ENCODE measurements at regions not wholly inside any gene's neighbourhood (a gene's known extent, or its start where the extent isn't known, plus 50 kb on each side); places are given as distances from the start of the nearest gene placed in this dataset.

DNA sequence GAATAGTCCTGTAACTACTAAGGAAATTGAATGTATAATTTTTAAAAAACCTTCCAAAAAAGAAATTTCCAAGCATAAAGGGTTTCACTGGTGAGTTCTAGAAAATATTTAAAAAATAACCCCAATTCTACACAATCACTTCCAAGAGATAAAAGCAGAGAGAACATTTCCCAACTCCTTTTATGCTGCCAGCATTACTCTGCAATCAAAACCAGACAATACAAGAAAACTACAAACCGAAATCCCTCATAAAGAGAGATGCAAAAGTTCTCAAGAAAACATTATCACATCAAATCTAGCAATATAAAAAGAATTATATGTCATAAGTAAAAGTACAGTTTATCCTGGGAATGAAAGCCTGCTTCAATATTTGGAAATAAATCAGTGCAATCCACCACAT lies 84.8 kb downstream of the OAT start:
- H2AFZ ChIP-seq, result no peak overlapping the region
- no peaks in the 10 kb centered on the region for H3K27me3 ChIP-seq (ENCODE audit: insufficient read depth)
- no peaks in the 10 kb centered on the region for H3K36me3 Mint-ChIP-seq (ENCODE audit: low read depth)
- no peaks in the 10 kb centered on the region for H3F3A ChIP-seq (replicated peaks; ENCODE audit: low read depth)
- H3K27me3 Mint-ChIP-seq (ENCODE audit: insufficient read depth, low read depth, poor library complexity), result peaks cover 4% of the 10 kb centered on the region
- no peaks in the 10 kb centered on the region for H4K20me1 ChIP-seq (replicated peaks; ENCODE audit: insufficient read depth)
- H3K4me2 ChIP-seq, result no peak overlapping the region
- no peak overlapping the region for H3K27ac Mint-ChIP-seq
- H3K27ac ChIP-seq (ENCODE audit: low read depth), result no peak overlapping the region
- no peaks in the 10 kb centered on the region for H3K4me1 Mint-ChIP-seq
- no peaks in the 10 kb centered on the region for H3K36me3 ChIP-seq (ENCODE audit: insufficient read depth)
- H3K4me1 ChIP-seq (ENCODE audit: insufficient read depth), result no peaks in the 10 kb centered on the region
- no peak overlapping the region for H3K4me3 ChIP-seq
- DNase-seq (ENCODE audit: low spot score) (no peak), ATAC-seq (no peak)
- no peaks in the 10 kb centered on the region for H3K79me2 ChIP-seq (replicated peaks; ENCODE audit: insufficient read depth)
- no peaks in the 10 kb centered on the region for H3K9me2 ChIP-seq (ENCODE audit: insufficient read depth)
- H3K9me3 Mint-ChIP-seq, result peaks cover 14% of the 10 kb centered on the region
- TF ChIP-seq JUNB (IDR thresholded peaks at IDR 0.05; ENCODE audit: unreplicated experiment) (no peak), STAT1 (IDR thresholded peaks at IDR 0.05; ENCODE audit: unreplicated experiment) (no peak), CREB1 (CRISPR knock-in tag; IDR thresholded peaks at IDR 0.05; ENCODE audit: low read depth) (no peak)
- TF ChIP-seq, protein P1, sequence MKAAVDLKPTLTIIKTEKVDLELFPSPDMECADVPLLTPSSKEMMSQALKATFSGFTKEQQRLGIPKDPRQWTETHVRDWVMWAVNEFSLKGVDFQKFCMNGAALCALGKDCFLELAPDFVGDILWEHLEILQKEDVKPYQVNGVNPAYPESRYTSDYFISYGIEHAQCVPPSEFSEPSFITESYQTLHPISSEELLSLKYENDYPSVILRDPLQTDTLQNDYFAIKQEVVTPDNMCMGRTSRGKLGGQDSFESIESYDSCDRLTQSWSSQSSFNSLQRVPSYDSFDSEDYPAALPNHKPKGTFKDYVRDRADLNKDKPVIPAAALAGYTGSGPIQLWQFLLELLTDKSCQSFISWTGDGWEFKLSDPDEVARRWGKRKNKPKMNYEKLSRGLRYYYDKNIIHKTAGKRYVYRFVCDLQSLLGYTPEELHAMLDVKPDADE (IDR thresholded peaks at IDR 0.05), result no peak
- H3K4me3 Mint-ChIP-seq, result no peak overlapping the region

DNA sequence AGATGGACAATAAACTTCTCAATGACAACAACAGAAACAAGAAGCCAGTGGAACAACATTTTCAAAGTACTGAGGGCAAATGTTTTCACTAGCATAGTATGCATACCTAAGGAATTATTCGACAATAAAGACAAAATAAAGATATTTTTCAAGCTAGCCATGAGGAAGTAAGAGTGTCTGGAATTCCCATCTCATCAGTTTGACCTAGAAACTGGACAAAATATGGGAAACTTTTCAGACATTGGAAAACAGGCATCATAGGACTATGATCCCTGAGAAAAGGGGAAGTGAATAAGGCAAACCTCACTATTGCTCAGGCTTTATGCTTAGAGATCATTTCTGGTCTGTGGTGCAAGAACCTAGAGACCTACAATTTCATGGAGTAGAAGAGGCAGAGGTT lies 86.3 kb downstream of the OAT start:
- DNase-seq (ENCODE audit: low spot score) (no peak), ATAC-seq (no peak)
- Histone ChIP-seq H3K4me3 (no peak overlapping the region), H3K36me3 (ENCODE audit: insufficient read depth) (no peaks in the 10 kb centered on the region), H3K4me2 (no peak overlapping the region), H3K27ac (ENCODE audit: low read depth) (no peak overlapping the region), H3F3A (replicated peaks; ENCODE audit: low read depth) (no peaks in the 10 kb centered on the region), H3K9me2 (ENCODE audit: insufficient read depth) (no peaks in the 10 kb centered on the region), H3K27me3 (ENCODE audit: insufficient read depth) (no peaks in the 10 kb centered on the region), H3K4me1 (ENCODE audit: insufficient read depth) (no peaks in the 10 kb centered on the region), H2AFZ (no peak overlapping the region), H3K79me2 (replicated peaks; ENCODE audit: insufficient read depth) (no peaks in the 10 kb centered on the region), H4K20me1 (replicated peaks; ENCODE audit: insufficient read depth) (no peaks in the 10 kb centered on the region)
- H3K4me1 Mint-ChIP-seq, result no peaks in the 10 kb centered on the region
- H3K9me3 Mint-ChIP-seq, result peaks cover 14% of the 10 kb centered on the region
- TF ChIP-seq, protein P1 (IDR thresholded peaks at IDR 0.05), result no peak
- TF ChIP-seq, protein P2, sequence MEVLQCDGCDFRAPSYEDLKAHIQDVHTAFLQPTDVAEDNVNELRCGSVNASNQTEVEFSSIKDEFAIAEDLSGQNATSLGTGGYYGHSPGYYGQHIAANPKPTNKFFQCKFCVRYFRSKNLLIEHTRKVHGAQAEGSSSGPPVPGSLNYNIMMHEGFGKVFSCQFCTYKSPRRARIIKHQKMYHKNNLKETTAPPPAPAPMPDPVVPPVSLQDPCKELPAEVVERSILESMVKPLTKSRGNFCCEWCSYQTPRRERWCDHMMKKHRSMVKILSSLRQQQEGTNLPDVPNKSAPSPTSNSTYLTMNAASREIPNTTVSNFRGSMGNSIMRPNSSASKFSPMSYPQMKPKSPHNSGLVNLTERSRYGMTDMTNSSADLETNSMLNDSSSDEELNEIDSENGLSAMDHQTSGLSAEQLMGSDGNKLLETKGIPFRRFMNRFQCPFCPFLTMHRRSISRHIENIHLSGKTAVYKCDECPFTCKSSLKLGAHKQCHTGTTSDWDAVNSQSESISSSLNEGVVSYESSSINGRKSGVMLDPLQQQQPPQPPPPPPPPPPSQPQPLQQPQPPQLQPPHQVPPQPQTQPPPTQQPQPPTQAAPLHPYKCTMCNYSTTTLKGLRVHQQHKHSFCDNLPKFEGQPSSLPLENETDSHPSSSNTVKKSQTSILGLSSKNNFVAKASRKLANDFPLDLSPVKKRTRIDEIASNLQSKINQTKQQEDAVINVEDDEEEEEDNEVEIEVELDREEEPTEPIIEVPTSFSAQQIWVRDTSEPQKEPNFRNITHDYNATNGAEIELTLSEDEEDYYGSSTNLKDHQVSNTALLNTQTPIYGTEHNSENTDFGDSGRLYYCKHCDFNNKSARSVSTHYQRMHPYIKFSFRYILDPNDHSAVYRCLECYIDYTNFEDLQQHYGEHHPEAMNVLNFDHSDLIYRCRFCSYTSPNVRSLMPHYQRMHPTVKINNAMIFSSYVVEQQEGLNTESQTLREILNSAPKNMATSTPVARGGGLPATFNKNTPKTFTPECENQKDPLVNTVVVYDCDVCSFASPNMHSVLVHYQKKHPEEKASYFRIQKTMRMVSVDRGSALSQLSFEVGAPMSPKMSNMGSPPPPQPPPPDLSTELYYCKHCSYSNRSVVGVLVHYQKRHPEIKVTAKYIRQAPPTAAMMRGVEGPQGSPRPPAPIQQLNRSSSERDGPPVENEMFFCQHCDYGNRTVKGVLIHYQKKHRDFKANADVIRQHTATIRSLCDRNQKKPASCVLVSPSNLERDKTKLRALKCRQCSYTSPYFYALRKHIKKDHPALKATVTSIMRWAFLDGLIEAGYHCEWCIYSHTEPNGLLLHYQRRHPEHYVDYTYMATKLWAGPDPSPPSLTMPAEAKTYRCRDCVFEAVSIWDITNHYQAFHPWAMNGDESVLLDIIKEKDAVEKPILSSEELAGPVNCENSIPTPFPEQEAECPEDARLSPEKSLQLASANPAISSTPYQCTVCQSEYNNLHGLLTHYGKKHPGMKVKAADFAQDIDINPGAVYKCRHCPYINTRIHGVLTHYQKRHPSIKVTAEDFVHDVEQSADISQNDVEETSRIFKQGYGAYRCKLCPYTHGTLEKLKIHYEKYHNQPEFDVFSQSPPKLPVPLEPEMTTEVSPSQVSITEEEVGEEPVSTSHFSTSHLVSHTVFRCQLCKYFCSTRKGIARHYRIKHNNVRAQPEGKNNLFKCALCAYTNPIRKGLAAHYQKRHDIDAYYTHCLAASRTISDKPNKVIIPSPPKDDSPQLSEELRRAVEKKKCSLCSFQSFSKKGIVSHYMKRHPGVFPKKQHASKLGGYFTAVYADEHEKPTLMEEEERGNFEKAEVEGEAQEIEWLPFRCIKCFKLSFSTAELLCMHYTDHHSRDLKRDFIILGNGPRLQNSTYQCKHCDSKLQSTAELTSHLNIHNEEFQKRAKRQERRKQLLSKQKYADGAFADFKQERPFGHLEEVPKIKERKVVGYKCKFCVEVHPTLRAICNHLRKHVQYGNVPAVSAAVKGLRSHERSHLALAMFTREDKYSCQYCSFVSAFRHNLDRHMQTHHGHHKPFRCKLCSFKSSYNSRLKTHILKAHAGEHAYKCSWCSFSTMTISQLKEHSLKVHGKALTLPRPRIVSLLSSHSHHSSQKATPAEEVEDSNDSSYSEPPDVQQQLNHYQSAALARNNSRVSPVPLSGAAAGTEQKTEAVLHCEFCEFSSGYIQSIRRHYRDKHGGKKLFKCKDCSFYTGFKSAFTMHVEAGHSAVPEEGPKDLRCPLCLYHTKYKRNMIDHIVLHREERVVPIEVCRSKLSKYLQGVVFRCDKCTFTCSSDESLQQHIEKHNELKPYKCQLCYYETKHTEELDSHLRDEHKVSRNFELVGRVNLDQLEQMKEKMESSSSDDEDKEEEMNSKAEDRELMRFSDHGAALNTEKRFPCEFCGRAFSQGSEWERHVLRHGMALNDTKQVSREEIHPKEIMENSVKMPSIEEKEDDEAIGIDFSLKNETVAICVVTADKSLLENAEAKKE (CRISPR knock-in tag; IDR thresholded peaks at IDR 0.05), result no peak
- TF ChIP-seq, protein P3, sequence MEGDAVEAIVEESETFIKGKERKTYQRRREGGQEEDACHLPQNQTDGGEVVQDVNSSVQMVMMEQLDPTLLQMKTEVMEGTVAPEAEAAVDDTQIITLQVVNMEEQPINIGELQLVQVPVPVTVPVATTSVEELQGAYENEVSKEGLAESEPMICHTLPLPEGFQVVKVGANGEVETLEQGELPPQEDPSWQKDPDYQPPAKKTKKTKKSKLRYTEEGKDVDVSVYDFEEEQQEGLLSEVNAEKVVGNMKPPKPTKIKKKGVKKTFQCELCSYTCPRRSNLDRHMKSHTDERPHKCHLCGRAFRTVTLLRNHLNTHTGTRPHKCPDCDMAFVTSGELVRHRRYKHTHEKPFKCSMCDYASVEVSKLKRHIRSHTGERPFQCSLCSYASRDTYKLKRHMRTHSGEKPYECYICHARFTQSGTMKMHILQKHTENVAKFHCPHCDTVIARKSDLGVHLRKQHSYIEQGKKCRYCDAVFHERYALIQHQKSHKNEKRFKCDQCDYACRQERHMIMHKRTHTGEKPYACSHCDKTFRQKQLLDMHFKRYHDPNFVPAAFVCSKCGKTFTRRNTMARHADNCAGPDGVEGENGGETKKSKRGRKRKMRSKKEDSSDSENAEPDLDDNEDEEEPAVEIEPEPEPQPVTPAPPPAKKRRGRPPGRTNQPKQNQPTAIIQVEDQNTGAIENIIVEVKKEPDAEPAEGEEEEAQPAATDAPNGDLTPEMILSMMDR (conservative IDR thresholded peaks at IDR 0.05; ENCODE audit: low read depth in 2 of 2), result no peak
- TF ChIP-seq POLR2AphosphoS5 (IDR thresholded peaks at IDR 0.05; ENCODE audit: low read depth) (no peak), NANOG (IDR thresholded peaks at IDR 0.05; ENCODE audit: borderline replicate concordance) (no peak), STAT1 (IDR thresholded peaks at IDR 0.05; ENCODE audit: unreplicated experiment) (no peak)
- H3K27me3 Mint-ChIP-seq (ENCODE audit: insufficient read depth, low read depth, poor library complexity), result peaks cover 4% of the 10 kb centered on the region
- no peaks in the 10 kb centered on the region for H3K36me3 Mint-ChIP-seq (ENCODE audit: low read depth)
- H3K4me3 Mint-ChIP-seq, result no peak overlapping the region
- no peak overlapping the region for H3K27ac Mint-ChIP-seq
